ENCODE measurements at regions not wholly inside any gene's neighbourhood (a gene's known extent, or its start where the extent isn't known, plus 50 kb on each side); places are given as distances from the start of the nearest gene placed in this dataset.

DNA sequence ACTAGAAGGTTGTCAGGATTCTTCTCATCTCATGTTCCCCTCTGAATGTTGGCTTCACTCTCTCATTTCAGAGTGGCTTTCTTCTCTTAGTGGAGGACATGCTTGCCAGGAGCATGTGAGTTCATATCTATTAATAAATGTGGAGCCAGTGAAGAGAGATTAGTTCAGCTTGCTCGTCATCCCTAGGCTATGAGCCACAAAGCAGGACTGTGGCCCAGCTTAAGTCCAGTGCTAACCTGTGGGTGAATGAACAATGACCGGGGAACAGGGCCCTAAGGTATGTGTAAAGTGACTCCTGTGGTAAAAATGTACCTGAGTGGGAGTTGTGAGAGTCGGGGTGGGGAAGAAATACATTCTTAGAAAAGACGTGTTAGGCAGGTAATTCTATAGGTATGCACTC, 96.9 kb upstream of the TBL1XR1 start:
- no peak overlapping the region for H3K14ac ChIP-seq (ENCODE audit: insufficient read length)
- no peak overlapping the region for H2BK20ac ChIP-seq (ENCODE audit: low read length)
- H3K4ac ChIP-seq (replicated peaks; ENCODE audit: insufficient read length, low read depth, low read length) = no peak overlapping the region
- no peak overlapping the region for H3K56ac ChIP-seq (replicated peaks; ENCODE audit: insufficient read length, low read depth, low read length)
- WGBS, 2 experiments (ENCODE audit: extremely low coverage in 1 of 2, insufficient coverage in 1 of 2, insufficient read length in 1 of 2, insufficient replicate concordance in 2 of 2, low coverage in 1 of 2, low lambda C conversion rate in 2 of 2, missing lambda C conversion rate in 1 of 2) = 93% methylated on average over 4 of the region's 4 CpGs; no CpG with 5 or more reads in 1 of the 2 experiments
- H3K79me1 ChIP-seq (ENCODE audit: low read depth, low read length) = no peaks in the 10 kb centered on the region
- H3K79me2 ChIP-seq (ENCODE audit: control insufficient read depth in 1 of 2, insufficient read depth in 2 of 2, low read length in 2 of 2) = no peaks in the 10 kb centered on the region
- no peaks in the 10 kb centered on the region for H3K36me3 ChIP-seq (ENCODE audit: control insufficient read depth in 2 of 4, insufficient read depth in 4 of 4, low read length in 3 of 4)
- H3K27ac ChIP-seq (ENCODE audit: low read depth, low read length) = no peak overlapping the region
- no peaks in the 10 kb centered on the region for H3K27me3 ChIP-seq (replicated peaks in 1 of 4; ENCODE audit: control insufficient read depth in 3 of 4, extremely low read depth in 1 of 4, insufficient read depth in 3 of 4, low read length in 3 of 4)
- H4K5ac ChIP-seq (ENCODE audit: insufficient read length, low read depth, low read length) = no peak overlapping the region
- no peaks in the 10 kb centered on the region for H4K20me1 ChIP-seq (replicated peaks in 1 of 2; ENCODE audit: control insufficient read depth in 1 of 2, insufficient read depth in 2 of 2, low read length in 2 of 2)
- no peak overlapping the region for H4K8ac ChIP-seq (ENCODE audit: extremely low read depth, insufficient read depth, low read length)
- no peak overlapping the region for H2AFZ ChIP-seq (ENCODE audit: low read length)
- H3K9me3 ChIP-seq (ENCODE audit: insufficient read depth in 2 of 2, low read depth in 1 of 2, low read length in 1 of 2) = no peaks in the 10 kb centered on the region
- no peak for DNase-seq (ENCODE audit: low read depth in 1 of 2, low spot score in 2 of 2)
- no peak overlapping the region for H2AK5ac ChIP-seq (ENCODE audit: low read depth, low read length)
- FAIRE-seq = no peak
- H3K4me3 ChIP-seq (ENCODE audit: extremely low read depth in 1 of 4, insufficient read depth in 2 of 4, low read depth in 3 of 4, low read length in 4 of 4) = no peak overlapping the region
- ChIA-PET CTCF (ENCODE audit: partially characterized antibody) (no interaction called here), POLR2A (ENCODE audit: partially characterized antibody) (no interaction called here)
- no peaks in the 10 kb centered on the region for H3K4me1 ChIP-seq (replicated peaks in 1 of 4; ENCODE audit: control insufficient read depth in 3 of 4, insufficient read depth in 4 of 4, low read length in 3 of 4)
- H3K18ac ChIP-seq (ENCODE audit: extremely low read depth, low read length) = no peak overlapping the region
- no peak overlapping the region for H2BK5ac ChIP-seq (ENCODE audit: low read depth, low read length)
- no peaks in the 10 kb centered on the region for H3K23me2 ChIP-seq (ENCODE audit: low read depth, low read length)
- no peak overlapping the region for H2BK15ac ChIP-seq (ENCODE audit: low read length)
- no peak overlapping the region for H3K9ac ChIP-seq (replicated peaks in 1 of 4; ENCODE audit: extremely low read depth in 1 of 4, low read depth in 3 of 4, low read length in 3 of 4)
- no peak overlapping the region for H3K23ac ChIP-seq (ENCODE audit: insufficient read length)
- no peak overlapping the region for H3K4me2 ChIP-seq (ENCODE audit: insufficient read depth in 1 of 2, low read depth in 2 of 2, low read length in 2 of 2)
- H2BK12ac ChIP-seq (ENCODE audit: low read depth, low read length) = no peak overlapping the region
- no peak overlapping the region for H4K91ac ChIP-seq (replicated peaks; ENCODE audit: insufficient read length, low read length)
- H2BK120ac ChIP-seq (replicated peaks; ENCODE audit: low read depth, low read length) = no peak overlapping the region
- TF ChIP-seq, protein P1, sequence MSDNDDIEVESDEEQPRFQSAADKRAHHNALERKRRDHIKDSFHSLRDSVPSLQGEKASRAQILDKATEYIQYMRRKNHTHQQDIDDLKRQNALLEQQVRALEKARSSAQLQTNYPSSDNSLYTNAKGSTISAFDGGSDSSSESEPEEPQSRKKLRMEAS (IDR thresholded peaks at IDR 0.05) = no peak
- TF ChIP-seq SP2 (IDR thresholded peaks at IDR 0.05; ENCODE audit: low read length) (no peak), SP4 (IDR thresholded peaks at IDR 0.05; ENCODE audit: low read length) (no peak), JUND (IDR thresholded peaks at IDR 0.05; ENCODE audit: low read length) (no peak), POLR2A (IDR thresholded peaks at IDR 0.05; ENCODE audit: control extremely low read depth in 1 of 2, low read depth in 2 of 2, low read length in 2 of 2) (no peak), CHD2 (IDR thresholded peaks at IDR 0.05; ENCODE audit: low read length) (no peak), EZH2 (IDR thresholded peaks at IDR 0.05; ENCODE audit: low read depth, low read length, severe bottlenecking) (no peak), BCL11A (IDR thresholded peaks at IDR 0.05; ENCODE audit: low read depth in 2 of 2, low read length in 2 of 2) (no peak), FOSL1 (IDR thresholded peaks at IDR 0.05; ENCODE audit: insufficient read depth, low read depth, low read length) (no peak), YY1 (IDR thresholded peaks at IDR 0.05; ENCODE audit: low read depth, low read length) (no peak), ASH2L (IDR thresholded peaks at IDR 0.05; ENCODE audit: low read length) (no peak), PHF8 (conservative IDR thresholded peaks at IDR 0.05; ENCODE audit: low read depth, low read length) (no peak), RXRA (IDR thresholded peaks at IDR 0.05; ENCODE audit: insufficient read depth, low read depth, low read length) (no peak), TCF12 (IDR thresholded peaks at IDR 0.05; ENCODE audit: low read depth, low read length) (no peak), RFX5 (IDR thresholded peaks at IDR 0.05; ENCODE audit: borderline replicate concordance, low read depth, low read length) (no peak)
- TF ChIP-seq, protein P2, sequence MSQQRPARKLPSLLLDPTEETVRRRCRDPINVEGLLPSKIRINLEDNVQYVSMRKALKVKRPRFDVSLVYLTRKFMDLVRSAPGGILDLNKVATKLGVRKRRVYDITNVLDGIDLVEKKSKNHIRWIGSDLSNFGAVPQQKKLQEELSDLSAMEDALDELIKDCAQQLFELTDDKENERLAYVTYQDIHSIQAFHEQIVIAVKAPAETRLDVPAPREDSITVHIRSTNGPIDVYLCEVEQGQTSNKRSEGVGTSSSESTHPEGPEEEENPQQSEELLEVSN (IDR thresholded peaks at IDR 0.05) = no peak
